ENCODE measurements at regions not wholly inside any gene's neighbourhood (a gene's known extent, or its start where the extent isn't known, plus 50 kb on each side); places are given as distances from the start of the nearest gene placed in this dataset.
A peak's percentile ranks its signal among the peaks of the same experiment; 100 is the strongest.

DNA sequence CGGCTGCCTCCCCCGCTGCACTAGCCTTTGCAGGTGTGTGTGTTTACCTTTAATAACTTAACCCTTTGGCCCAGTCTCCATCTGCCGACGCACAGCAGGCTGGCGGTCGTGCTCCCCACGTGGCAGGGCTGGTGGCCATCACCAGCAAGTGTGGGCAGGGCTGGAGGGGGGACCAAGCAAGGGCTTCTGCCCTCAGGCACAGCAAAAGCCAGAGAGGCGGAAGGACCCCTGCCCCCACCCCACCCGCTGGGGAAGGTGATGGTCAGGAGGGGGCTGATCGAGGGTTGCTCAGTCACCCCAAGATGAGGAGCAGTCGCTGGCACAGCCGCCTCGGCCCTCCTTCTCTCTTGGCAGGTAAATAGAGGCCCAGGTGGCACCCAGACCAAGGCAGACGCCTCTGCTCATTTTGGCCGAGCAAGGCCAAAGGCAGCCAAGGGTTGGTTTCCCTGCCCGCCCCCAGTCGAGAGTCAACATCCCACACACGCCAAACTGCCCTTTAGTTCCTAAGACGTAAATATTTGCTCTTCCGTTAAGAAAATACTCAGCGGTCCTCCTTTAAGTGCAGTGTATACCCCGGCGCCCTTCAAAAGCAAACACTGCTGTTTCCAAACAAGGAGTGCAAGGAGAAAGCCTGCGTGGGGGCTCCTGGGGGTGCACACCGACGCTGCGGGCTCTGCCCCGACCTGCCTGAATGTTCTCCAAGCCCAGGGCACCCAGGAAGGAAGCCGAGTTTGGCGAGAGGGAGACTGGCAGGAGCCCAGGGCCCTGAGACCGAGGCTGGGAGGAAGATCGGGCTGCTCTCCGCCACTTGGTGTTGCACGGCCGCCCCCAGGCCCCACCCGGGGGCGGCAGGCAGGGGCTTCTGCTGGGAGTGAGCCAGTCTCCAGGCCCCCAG, 82.7 kb downstream of the SIK1 start:
- DNase-seq: no peak
- H3K4me3 Mint-ChIP-seq (ENCODE audit: low read depth, unreplicated experiment): peak overlapping the region; percentile 24
- intact Hi-C loops (cut with micrococcal nuclease; ENCODE audit: unreplicated experiment): no loop called here
- peak overlapping the region; percentile 39 for H3K27ac Mint-ChIP-seq (ENCODE audit: unreplicated experiment)
- CTCF ChIA-PET: no interaction called here
- TF ChIP-seq, protein P1, sequence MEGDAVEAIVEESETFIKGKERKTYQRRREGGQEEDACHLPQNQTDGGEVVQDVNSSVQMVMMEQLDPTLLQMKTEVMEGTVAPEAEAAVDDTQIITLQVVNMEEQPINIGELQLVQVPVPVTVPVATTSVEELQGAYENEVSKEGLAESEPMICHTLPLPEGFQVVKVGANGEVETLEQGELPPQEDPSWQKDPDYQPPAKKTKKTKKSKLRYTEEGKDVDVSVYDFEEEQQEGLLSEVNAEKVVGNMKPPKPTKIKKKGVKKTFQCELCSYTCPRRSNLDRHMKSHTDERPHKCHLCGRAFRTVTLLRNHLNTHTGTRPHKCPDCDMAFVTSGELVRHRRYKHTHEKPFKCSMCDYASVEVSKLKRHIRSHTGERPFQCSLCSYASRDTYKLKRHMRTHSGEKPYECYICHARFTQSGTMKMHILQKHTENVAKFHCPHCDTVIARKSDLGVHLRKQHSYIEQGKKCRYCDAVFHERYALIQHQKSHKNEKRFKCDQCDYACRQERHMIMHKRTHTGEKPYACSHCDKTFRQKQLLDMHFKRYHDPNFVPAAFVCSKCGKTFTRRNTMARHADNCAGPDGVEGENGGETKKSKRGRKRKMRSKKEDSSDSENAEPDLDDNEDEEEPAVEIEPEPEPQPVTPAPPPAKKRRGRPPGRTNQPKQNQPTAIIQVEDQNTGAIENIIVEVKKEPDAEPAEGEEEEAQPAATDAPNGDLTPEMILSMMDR (IDR thresholded peaks at IDR 0.05; ENCODE audit: unreplicated experiment): no peak
- H3K36me3 Mint-ChIP-seq (ENCODE audit: insufficient read depth, unreplicated experiment): peaks cover 17% of the 10 kb centered on the region
- no TSS peak for BruUV-seq (replicated peaks)
- no peaks in the 10 kb centered on the region for H3K27me3 Mint-ChIP-seq (ENCODE audit: unreplicated experiment)
- no peaks in the 10 kb centered on the region for H3K9me3 Mint-ChIP-seq (ENCODE audit: low read depth, unreplicated experiment)
- peaks cover 37% of the 10 kb centered on the region for H3K4me1 Mint-ChIP-seq (ENCODE audit: low read depth, unreplicated experiment)

DNA sequence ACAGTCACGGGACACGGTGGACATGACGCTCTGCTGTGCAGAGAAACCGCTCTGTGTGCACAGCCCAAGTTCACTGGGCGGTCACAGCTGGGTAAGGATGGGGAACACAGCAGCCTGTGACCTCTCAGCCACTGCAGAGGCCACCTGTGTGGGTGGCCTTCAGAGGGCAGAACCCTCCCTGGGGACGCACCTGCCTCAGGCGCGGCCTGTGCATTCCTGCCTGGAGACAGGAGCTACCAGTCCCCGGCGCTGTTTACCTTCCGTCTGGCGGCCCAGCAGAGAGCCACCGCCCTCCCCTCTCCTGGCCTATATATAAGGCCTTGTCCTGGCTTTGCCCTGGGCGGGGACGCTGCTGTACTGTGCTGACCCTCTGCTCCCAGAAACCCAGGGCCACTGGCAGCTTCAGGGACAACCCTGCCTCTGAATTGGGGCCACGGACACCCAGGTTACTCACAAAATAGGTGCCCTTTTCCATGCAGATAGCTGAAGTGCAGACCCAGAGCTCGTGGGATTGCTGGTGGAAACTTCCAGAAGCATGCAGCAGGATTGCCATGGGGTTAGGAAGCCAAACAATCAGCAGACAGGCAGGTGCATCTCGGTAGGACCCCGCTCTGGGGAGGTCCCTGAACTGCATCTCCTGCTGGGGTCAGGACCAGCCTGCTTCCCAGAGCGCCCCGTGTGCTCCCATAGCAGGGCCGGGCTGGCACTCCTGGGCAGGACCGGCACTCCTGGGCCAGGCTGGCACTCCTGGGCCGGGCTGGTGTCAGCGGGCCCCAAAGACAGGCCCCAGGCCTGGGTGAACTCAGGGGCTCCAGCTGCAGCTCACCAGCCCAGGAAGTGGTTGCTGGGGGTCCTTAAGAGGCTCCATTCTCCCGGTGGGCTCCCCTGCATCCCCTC, 83.6 kb downstream of the SIK1 start:
- H3K27me3 Mint-ChIP-seq (ENCODE audit: unreplicated experiment): no peaks in the 10 kb centered on the region
- intact Hi-C loops (cut with micrococcal nuclease; ENCODE audit: unreplicated experiment): no loop called here
- TF ChIP-seq, protein P1 (IDR thresholded peaks at IDR 0.05; ENCODE audit: unreplicated experiment): no peak
- DNase-seq: peak; percentile 82
- TSS peak; percentile 75 for BruUV-seq (replicated peaks)
- peak overlapping the region; percentile 62 for H3K27ac Mint-ChIP-seq (ENCODE audit: unreplicated experiment)
- H3K36me3 Mint-ChIP-seq (ENCODE audit: insufficient read depth, unreplicated experiment): peaks cover 17% of the 10 kb centered on the region
- CTCF ChIA-PET: interaction anchor here (0.6 to 1.1 kb wide), 2 partner anchors 10 to 146 kb away, joined by 3 read pairs; no protein-coding TSS in a partner anchor
- peak overlapping the region; percentile 36 for H3K4me3 Mint-ChIP-seq (ENCODE audit: low read depth, unreplicated experiment)
- H3K4me1 Mint-ChIP-seq (ENCODE audit: low read depth, unreplicated experiment): peaks cover 43% of the 10 kb centered on the region
- no peaks in the 10 kb centered on the region for H3K9me3 Mint-ChIP-seq (ENCODE audit: low read depth, unreplicated experiment)

DNA sequence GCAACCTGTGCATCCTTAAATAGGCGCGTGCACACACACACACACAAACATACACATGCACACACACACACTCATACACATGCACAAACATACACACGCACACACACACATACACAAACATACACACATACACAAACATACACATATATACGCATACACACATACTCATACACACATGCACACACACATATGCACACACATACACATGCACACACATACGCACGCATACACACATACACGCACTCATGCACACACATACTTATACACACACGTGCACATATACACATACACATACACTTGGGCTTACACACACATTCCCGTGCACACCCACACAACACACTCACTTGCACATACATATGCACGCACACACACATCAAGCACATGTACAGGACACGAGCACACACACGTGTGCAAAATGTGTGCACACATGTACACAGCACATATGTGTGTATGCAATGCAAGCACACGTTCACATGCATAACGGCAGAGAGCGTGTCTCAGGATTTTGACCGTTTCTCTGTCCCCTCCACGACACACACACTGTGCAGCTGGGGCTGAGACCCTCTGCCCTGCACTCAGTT, 84.5 kb downstream of the SIK1 start:
- TF ChIP-seq, protein P1 (IDR thresholded peaks at IDR 0.05; ENCODE audit: unreplicated experiment): no peak
- BruUV-seq (replicated peaks): no TSS peak
- H3K9me3 Mint-ChIP-seq (ENCODE audit: low read depth, unreplicated experiment): no peaks in the 10 kb centered on the region
- intact Hi-C loops (cut with micrococcal nuclease; ENCODE audit: unreplicated experiment): no loop called here
- no peaks in the 10 kb centered on the region for H3K27me3 Mint-ChIP-seq (ENCODE audit: unreplicated experiment)
- H3K4me3 Mint-ChIP-seq (ENCODE audit: low read depth, unreplicated experiment): no peak overlapping the region
- H3K27ac Mint-ChIP-seq (ENCODE audit: unreplicated experiment): peak overlapping the region; percentile 62
- DNase-seq: no peak
- H3K36me3 Mint-ChIP-seq (ENCODE audit: insufficient read depth, unreplicated experiment): peaks cover 23% of the 10 kb centered on the region
- peaks cover 43% of the 10 kb centered on the region for H3K4me1 Mint-ChIP-seq (ENCODE audit: low read depth, unreplicated experiment)
- CTCF ChIA-PET: interaction anchor here (1.1 kb wide), 1 partner anchor 145 kb away, joined by 3 read pairs; no protein-coding TSS in a partner anchor

Measured in Calu3 (cell line).